Endodermal cell (in vitro differentiated cells): ENCODE measurements at regions not wholly inside any gene's neighbourhood (a gene's known extent, or its start where the extent isn't known, plus 50 kb on each side); places are given as distances from the start of the nearest gene placed in this dataset.

Experiments
- DNase-seq: peaks from one replicate; pipeline ENCODE4 v3.0.0-alpha.2; 2017
- H3K27ac ChIP-seq: 2 replicates; pipeline ENCODE4 v1.5.1; 2013; ENCODE audit warnings: mild to moderate bottlenecking, low read depth, low read length, moderate library complexity
- H3K27me3 ChIP-seq: 2 replicates; pipeline ENCODE4 v1.6.1; 2013; ENCODE audit warnings: mild to moderate bottlenecking, low read length, moderate library complexity; ENCODE audit not compliant: insufficient read depth, control insufficient read depth, poor library complexity, severe bottlenecking
- H3K36me3 ChIP-seq: 2 replicates; pipeline ENCODE4 v1.7.0; 2013; ENCODE audit warnings: mild to moderate bottlenecking, low read length, moderate library complexity; ENCODE audit not compliant: control insufficient read depth, insufficient read depth
- H3K4me1 ChIP-seq: one replicate; pipeline ENCODE4 v1.7.0; 2013; ENCODE audit warnings: low read length; ENCODE audit not compliant: control insufficient read depth, insufficient read depth
- H3K4me3 ChIP-seq: 2 replicates; pipeline ENCODE4 v1.5.1; 2013; ENCODE audit warnings: mild to moderate bottlenecking, low read length, moderate library complexity
- H3K9ac ChIP-seq: 2 replicates; pipeline ENCODE4 v1.6.1; 2013; ENCODE audit warnings: mild to moderate bottlenecking, low read length, moderate library complexity; ENCODE audit not compliant: poor library complexity, severe bottlenecking; ENCODE audit errors: extremely low read depth
- H3K9me3 ChIP-seq: 2 replicates; pipeline ENCODE4 v1.6.1; 2013; ENCODE audit warnings: mild to moderate bottlenecking, low read length, moderate library complexity; ENCODE audit not compliant: control insufficient read depth
- H3K27ac Mint-ChIP-seq: 2 replicates; pipeline ENCODE4 v1.8.0; 2020; ENCODE audit warnings: mixed read lengths
- H3K27me3 Mint-ChIP-seq: 2 replicates; pipeline ENCODE4 v1.8.0; 2021; ENCODE audit warnings: mild to moderate bottlenecking, mixed read lengths; ENCODE audit not compliant: insufficient read depth
- H3K36me3 Mint-ChIP-seq: 2 replicates; pipeline ENCODE4 v1.8.0; 2020; ENCODE audit warnings: low read depth, mixed read lengths
- H3K4me1 Mint-ChIP-seq: 2 replicates; pipeline ENCODE4 v1.8.0; 2020; ENCODE audit warnings: mixed read lengths
- H3K4me3 Mint-ChIP-seq: 2 replicates; pipeline ENCODE4 v1.8.0; 2020; ENCODE audit warnings: mild to moderate bottlenecking, moderate library complexity, mixed read lengths
- H3K9me3 Mint-ChIP-seq: 2 replicates; pipeline ENCODE4 v1.8.0; 2020; ENCODE audit warnings: mild to moderate bottlenecking, mixed read lengths
- WGBS, 2 experiments: methylation state at CpG; one replicate each; pipeline versions ENCODE4 v1.1.5 to v1.1.7; 2013; ENCODE audit warnings: missing lambda C conversion rate in 2 of 2, mixed read lengths in 1 of 2; ENCODE audit not compliant: insufficient coverage in 1 of 2, insufficient read length in 1 of 2; 5-methylcytosine and 5-hydroxymethylcytosine counted together
- TF ChIP-seq, protein P1 (sequence below): fragments of 200-600 bp; sonication (generic); conservative IDR thresholded peaks from 2 replicates; pipeline ENCODE4 v1.5.0; 2021; ENCODE audit warnings: antibody characterized with exemption, mild to moderate bottlenecking

DNA sequence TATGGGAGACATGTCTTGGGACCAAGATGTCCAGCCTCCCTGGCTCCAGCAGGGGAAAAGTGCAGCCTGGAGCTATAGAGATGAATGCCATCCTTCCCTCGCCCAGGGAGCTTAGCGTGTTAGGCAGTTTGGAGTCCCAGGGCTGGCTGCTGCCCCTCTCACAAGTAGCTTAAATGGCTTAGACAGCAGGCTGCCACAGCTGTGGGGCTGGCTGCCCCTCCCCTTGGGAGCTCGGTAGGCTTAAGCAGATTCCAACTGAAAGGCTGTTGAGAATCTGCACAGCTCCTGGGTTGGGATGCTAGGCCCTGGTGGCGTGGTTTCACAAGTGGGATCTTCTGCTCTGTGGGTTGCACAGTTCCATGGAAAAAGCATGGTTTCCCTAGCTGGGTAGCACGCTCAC, 940.5 kb upstream of the DDX18 start:
- H3K9ac ChIP-seq, result no peak overlapping the region
- no peaks in the 10 kb centered on the region for H3K27me3 Mint-ChIP-seq
- H3K9me3 Mint-ChIP-seq, result peaks cover 11% of the 10 kb centered on the region
- no peak overlapping the region for H3K27ac Mint-ChIP-seq
- no peak overlapping the region for H3K4me3 ChIP-seq
- no peaks in the 10 kb centered on the region for H3K4me1 Mint-ChIP-seq
- no peak overlapping the region for H3K27ac ChIP-seq
- H3K9me3 ChIP-seq, result no peaks in the 10 kb centered on the region
- H3K4me1 ChIP-seq, result peaks cover 3% of the 10 kb centered on the region
- DNase-seq, result no peak
- TF ChIP-seq, protein P1, sequence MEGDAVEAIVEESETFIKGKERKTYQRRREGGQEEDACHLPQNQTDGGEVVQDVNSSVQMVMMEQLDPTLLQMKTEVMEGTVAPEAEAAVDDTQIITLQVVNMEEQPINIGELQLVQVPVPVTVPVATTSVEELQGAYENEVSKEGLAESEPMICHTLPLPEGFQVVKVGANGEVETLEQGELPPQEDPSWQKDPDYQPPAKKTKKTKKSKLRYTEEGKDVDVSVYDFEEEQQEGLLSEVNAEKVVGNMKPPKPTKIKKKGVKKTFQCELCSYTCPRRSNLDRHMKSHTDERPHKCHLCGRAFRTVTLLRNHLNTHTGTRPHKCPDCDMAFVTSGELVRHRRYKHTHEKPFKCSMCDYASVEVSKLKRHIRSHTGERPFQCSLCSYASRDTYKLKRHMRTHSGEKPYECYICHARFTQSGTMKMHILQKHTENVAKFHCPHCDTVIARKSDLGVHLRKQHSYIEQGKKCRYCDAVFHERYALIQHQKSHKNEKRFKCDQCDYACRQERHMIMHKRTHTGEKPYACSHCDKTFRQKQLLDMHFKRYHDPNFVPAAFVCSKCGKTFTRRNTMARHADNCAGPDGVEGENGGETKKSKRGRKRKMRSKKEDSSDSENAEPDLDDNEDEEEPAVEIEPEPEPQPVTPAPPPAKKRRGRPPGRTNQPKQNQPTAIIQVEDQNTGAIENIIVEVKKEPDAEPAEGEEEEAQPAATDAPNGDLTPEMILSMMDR, result no peak
- H3K27me3 ChIP-seq, result no peaks in the 10 kb centered on the region
- H3K4me3 Mint-ChIP-seq, result no peak overlapping the region
- WGBS, 2 experiments, result 83 to 89% methylated on average over 3 to 5 of the region's 5 CpGs
- H3K36me3 Mint-ChIP-seq, result no peaks in the 10 kb centered on the region
- H3K36me3 ChIP-seq, result no peaks in the 10 kb centered on the region

DNA sequence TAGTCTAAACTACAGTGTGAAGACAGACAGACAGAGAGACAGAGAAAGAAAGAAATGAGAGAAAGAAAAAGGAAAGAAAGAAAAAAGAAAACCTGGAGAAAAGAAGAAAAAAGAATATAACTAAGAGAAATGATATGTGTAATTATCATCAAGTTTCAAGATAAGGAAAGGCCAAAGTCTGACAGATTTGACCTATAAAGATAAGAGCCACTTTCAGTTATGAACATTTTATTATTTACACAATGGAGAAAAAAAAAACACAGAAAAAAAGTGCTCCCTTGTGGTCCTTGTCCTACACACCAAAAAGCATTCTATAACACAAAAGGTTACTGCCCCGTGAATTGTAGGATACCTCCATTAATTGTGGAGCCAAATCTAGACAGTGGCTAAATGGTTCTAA, 937.2 kb upstream of the DDX18 start:
- no peak overlapping the region for H3K27ac ChIP-seq

DNA sequence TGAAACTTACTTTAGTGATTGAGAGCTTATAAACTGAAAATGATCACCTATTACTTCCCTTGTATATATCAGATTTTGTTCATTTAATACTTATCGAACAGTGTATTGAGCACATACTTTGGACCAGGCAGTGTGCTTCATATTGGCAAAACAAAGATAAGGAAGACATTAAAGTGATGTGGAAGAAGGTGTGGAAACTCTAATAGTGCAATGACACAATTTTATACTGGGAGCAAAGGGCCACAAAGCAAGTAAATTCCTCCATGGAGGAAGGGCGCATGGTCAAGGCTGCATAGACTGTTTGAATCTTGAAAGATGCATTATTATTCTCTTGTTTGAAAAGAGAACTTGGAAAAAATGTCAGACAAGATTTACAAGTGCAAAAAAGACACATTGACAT, 936.5 kb upstream of the DDX18 start:
- TF ChIP-seq, protein P1, result no peak
- no peaks in the 10 kb centered on the region for H3K4me1 Mint-ChIP-seq
- no peak overlapping the region for H3K4me3 ChIP-seq
- H3K27me3 ChIP-seq, result no peaks in the 10 kb centered on the region
- no peak overlapping the region for H3K4me3 Mint-ChIP-seq
- WGBS, 2 experiments, result 100% methylated on average over 2 of the region's 2 CpGs
- H3K27ac Mint-ChIP-seq, result no peak overlapping the region
- no peaks in the 10 kb centered on the region for H3K36me3 ChIP-seq
- DNase-seq, result no peak
- H3K36me3 Mint-ChIP-seq, result no peaks in the 10 kb centered on the region
- H3K27me3 Mint-ChIP-seq, result no peaks in the 10 kb centered on the region
- no peak overlapping the region for H3K9ac ChIP-seq
- H3K27ac ChIP-seq, result no peak overlapping the region
- H3K9me3 ChIP-seq, result no peaks in the 10 kb centered on the region
- peaks cover 4% of the 10 kb centered on the region for H3K9me3 Mint-ChIP-seq
- peaks cover 3% of the 10 kb centered on the region for H3K4me1 ChIP-seq

More for the DNA sequence above, 937.2 kb upstream of the DDX18 start:
- no peaks in the 10 kb centered on the region for H3K36me3 Mint-ChIP-seq
- no peak for DNase-seq
- H3K4me3 ChIP-seq, result no peak overlapping the region
- peaks cover 10% of the 10 kb centered on the region for H3K9me3 Mint-ChIP-seq
- no peak overlapping the region for H3K4me3 Mint-ChIP-seq
- TF ChIP-seq, protein P1, result no peak
- no peaks in the 10 kb centered on the region for H3K9me3 ChIP-seq
- H3K27me3 ChIP-seq, result no peaks in the 10 kb centered on the region
- no peak overlapping the region for H3K27ac Mint-ChIP-seq
- H3K9ac ChIP-seq, result no peak overlapping the region
- no peaks in the 10 kb centered on the region for H3K4me1 Mint-ChIP-seq
- H3K4me1 ChIP-seq, result peaks cover 3% of the 10 kb centered on the region
- no peaks in the 10 kb centered on the region for H3K27me3 Mint-ChIP-seq
- H3K36me3 ChIP-seq, result no peaks in the 10 kb centered on the region
- WGBS, 2 experiments, result 92% methylated on average over 1 of the region's 1 CpG; no CpG with 5 or more reads in 1 of the 2 experiments
